Transverse colon (tissue), 3 donors: ENCODE measurements at regions not wholly inside any gene's neighbourhood (a gene's known extent, or its start where the extent isn't known, plus 50 kb on each side); places are given as distances from the start of the nearest gene placed in this dataset.

Source experiments
- CTCF ChIP-seq, 5 experiments: fragments of 200-600 bp in 3 of 5; fragments of 450-650 bp in 2 of 5; sonication (generic) in 3 of 5; IDR thresholded peaks; 1 replicate in 2 of 5; 2 replicates in 3 of 5; pipeline ENCODE4 v1.5.1; 2016 to 2017; ENCODE audit warnings: antibody characterized with exemption in 5 of 5, inconsistent platforms in 3 of 5, mild to moderate bottlenecking in 2 of 5, moderate library complexity in 1 of 5
- POLR2A ChIP-seq: fragments of 450-650 bp; IDR thresholded peaks from one replicate; pipeline ENCODE4 v1.6.1; 2016; ENCODE audit warnings: antibody characterized with exemption, mild to moderate bottlenecking, moderate library complexity

GRCh38 chr4:7121866-7122653, 54.2 kb upstream of the GRPEL1 start:
- no peak for TF ChIP-seq CTCF (IDR thresholded peaks at IDR 0.05)
- TF ChIP-seq POLR2A, result no peak
